Activated T-helper 2 cell treated with anti-CD3 and anti-CD28 coated beads, Interferon-gamma antibody, Interleukin-2, Interleukin-4, amounts not matched to agents 10 μg/mL and 5 μg/mL and 100 μg/mL, durations not matched to agents 14 hours and 24 hours and 36 hours (primary cell): ENCODE measurements at regions not wholly inside any gene's neighbourhood (a gene's known extent, or its start where the extent isn't known, plus 50 kb on each side); places are given as distances from the start of the nearest gene placed in this dataset.

Experiments
- DNase-seq: peaks from one replicate; pipeline ENCODE4 v3.0.0; 2021; ENCODE audit warnings: low spot score
- H3K27ac Mint-ChIP-seq: one replicate; pipeline ENCODE4 v1.8.0; 2021; ENCODE audit warnings: mixed read lengths
- H3K27me3 Mint-ChIP-seq: one replicate; pipeline ENCODE4 v1.8.0; 2021; ENCODE audit warnings: low read depth, mixed read lengths
- H3K36me3 Mint-ChIP-seq: one replicate; pipeline ENCODE4 v1.8.0; 2021; ENCODE audit warnings: low read depth, mixed read lengths
- H3K4me1 Mint-ChIP-seq: one replicate; pipeline ENCODE4 v1.8.0; 2021; ENCODE audit warnings: low read depth, mixed read lengths
- H3K4me3 Mint-ChIP-seq: one replicate; pipeline ENCODE4 v1.8.0; 2021; ENCODE audit warnings: low read depth, mild to moderate bottlenecking, moderate library complexity, mixed read lengths
- H3K9me3 Mint-ChIP-seq: one replicate; pipeline ENCODE4 v1.8.0; 2021; ENCODE audit warnings: mixed read lengths
- intact Hi-C: fragments of 100-400 bp; cut with micrococcal nuclease; formaldehyde crosslinking; loops from one replicate; pipeline ENCODE4 v1.15.1; 2023

DNA sequence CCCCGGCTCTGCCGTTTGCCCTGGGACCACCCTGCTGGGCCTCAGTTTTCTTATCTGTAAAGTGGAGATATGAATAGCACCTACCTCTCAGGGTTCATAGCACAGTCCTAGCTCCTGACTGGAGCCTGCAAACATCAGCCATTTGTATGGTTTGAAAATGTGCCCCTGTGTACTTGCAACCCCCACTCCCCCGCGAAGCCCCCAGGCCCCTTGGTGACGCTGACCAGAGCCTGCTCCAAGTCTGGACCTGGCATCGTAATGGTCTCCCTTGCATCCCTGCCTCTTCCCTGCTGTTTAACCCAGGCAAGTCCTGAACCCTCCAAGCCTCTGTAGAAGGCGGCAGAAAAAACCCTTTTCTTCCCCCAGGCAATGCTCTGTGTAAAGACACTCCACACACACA, 128.0 kb downstream of the IRF8 start:
- Mint-ChIP-seq H3K27ac (no peak overlapping the region), H3K4me1 (no peaks in the 10 kb centered on the region), H3K9me3 (peaks cover 16% of the 10 kb centered on the region), H3K4me3 (no peak overlapping the region), H3K36me3 (no peaks in the 10 kb centered on the region), H3K27me3 (peaks cover 2% of the 10 kb centered on the region)
- DNase-seq, result no peak
- intact Hi-C loops, result no loop called here

DNA sequence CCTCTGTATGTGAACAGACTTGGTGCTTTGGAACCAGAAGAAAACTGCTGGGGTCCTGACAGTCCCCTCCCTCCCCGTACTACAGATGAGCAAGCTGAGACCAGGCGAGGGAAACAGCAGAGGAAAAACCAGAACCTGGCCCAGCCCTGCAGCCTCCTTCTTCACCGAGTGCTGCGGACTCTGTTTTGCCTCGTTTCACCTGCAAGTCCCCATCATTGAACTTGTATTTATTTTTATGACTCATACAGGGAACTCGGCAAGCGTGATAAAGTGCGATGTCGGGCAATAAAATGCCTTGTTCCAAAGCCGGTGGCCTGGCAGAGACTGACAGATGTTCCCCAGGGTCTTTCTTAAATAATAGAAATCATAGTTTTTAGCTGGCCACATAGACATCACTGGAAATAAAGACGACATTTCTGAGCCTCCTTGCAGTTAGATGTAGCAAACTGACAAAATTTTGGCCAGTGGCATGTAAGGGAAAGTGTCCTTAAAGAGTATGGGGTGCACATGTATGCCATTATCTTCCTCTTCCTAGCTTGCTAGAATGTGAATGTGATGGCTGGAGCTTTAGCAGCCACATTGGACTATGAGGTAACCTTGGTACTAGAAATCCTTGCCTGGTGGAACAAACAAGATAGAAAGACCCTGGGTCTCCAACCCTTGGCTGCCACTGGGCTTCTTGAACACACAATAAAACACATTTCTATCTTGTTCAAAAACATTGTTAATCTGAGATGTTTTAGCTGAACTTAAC, 128.6 kb downstream of the IRF8 start:
- H3K27ac Mint-ChIP-seq, result no peak overlapping the region
- peaks cover 16% of the 10 kb centered on the region for H3K9me3 Mint-ChIP-seq
- no peak overlapping the region for H3K4me3 Mint-ChIP-seq
- no peaks in the 10 kb centered on the region for H3K36me3 Mint-ChIP-seq
- H3K27me3 Mint-ChIP-seq, result peaks cover 2% of the 10 kb centered on the region
- H3K4me1 Mint-ChIP-seq, result no peaks in the 10 kb centered on the region
- intact Hi-C loops, result no loop called here
- DNase-seq, result no peak

DNA sequence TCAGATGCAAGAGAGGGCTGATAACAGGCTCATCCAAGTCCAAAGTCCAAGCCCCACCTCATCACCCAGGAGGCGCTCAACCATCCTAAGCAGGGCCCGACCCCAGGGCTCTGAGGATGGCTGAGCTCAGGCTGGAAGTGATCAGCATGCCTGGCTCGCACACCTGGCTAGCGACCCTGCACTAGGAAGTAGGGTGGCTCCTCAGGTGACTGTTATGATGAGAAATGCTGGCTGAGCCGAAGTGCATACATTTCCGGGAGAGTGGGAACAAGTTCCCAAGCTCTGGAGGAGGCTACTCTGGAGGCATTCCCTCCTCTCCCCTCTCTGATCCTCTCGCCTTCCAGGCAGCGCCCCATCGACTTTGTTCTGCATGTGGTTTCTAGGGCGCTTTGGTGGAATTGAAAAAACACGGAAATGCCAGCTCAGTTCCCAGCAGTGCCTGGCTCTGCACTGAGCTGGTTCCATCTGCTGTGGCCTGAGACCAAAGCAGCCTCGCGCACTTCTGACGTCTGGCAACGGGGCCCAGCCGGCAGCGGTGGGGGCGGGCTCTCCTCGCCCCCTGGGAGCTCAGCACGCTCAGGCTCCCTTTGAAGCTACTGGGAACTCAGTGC, 130.3 kb downstream of the IRF8 start:
- H3K27me3 Mint-ChIP-seq, result peaks cover 4% of the 10 kb centered on the region
- H3K27ac Mint-ChIP-seq, result no peak overlapping the region
- H3K36me3 Mint-ChIP-seq, result no peaks in the 10 kb centered on the region
- H3K9me3 Mint-ChIP-seq, result peaks cover 10% of the 10 kb centered on the region
- no peaks in the 10 kb centered on the region for H3K4me1 Mint-ChIP-seq
- DNase-seq, result no peak
- intact Hi-C loops, result no loop called here
- no peak overlapping the region for H3K4me3 Mint-ChIP-seq

DNA sequence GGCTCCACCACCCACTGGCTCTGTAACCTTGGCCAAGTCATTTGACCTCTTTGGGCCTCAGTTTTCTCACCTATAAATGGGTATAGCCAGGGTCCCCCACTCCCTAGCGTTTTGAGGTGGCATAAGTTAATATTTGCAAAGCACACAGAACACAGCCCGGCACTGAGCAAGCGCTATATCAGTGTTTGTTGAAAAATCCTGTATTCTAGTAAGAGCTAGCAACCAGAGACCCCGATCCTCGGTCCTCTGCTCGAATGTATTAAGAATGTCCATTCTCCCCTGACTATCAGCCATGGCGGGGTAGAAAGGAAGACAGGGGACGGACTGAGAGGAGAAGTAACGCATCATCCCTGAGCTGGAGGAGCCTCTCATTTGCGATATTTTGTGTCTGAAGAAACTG, 131.2 kb downstream of the IRF8 start:
- H3K27ac Mint-ChIP-seq, result no peak overlapping the region
- no peak overlapping the region for H3K4me3 Mint-ChIP-seq

DNA sequence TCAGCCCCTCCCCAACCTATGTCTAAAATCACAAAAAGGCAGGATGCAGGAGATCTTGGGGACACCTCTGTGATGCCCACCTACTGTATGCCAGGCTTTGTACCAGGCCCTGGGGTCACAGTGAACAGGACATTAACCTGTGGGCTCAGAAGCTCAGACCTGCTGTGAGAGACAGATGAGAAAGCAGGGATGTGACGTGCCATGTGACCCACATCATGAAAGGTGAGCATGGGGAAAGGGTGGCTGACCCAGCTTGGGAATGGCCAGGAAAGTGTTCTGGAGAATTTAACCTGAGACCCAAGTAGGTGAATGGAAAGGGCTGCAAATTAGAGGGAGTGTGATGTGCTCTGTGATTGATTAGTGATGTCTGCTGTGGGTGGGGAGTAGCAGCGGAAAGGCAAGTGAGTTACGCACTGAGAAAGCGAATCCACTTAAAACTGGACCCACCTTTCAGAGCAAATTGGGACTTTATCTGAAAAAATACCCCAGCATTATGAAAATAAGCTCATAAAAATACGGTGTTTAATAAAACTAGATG, 132.2 kb downstream of the IRF8 start:
- Mint-ChIP-seq H3K36me3 (no peaks in the 10 kb centered on the region), H3K4me1 (no peaks in the 10 kb centered on the region), H3K27ac (no peak overlapping the region), H3K27me3 (peaks cover 4% of the 10 kb centered on the region), H3K9me3 (no peaks in the 10 kb centered on the region), H3K4me3 (no peak overlapping the region)
- no peak for DNase-seq
- intact Hi-C loops, result no loop called here

More for the DNA sequence above, 131.2 kb downstream of the IRF8 start:
- Mint-ChIP-seq H3K9me3 (peaks cover 2% of the 10 kb centered on the region), H3K27me3 (peaks cover 4% of the 10 kb centered on the region), H3K4me1 (no peaks in the 10 kb centered on the region), H3K36me3 (no peaks in the 10 kb centered on the region)
- intact Hi-C loops, result no loop called here
- DNase-seq, result no peak

DNA sequence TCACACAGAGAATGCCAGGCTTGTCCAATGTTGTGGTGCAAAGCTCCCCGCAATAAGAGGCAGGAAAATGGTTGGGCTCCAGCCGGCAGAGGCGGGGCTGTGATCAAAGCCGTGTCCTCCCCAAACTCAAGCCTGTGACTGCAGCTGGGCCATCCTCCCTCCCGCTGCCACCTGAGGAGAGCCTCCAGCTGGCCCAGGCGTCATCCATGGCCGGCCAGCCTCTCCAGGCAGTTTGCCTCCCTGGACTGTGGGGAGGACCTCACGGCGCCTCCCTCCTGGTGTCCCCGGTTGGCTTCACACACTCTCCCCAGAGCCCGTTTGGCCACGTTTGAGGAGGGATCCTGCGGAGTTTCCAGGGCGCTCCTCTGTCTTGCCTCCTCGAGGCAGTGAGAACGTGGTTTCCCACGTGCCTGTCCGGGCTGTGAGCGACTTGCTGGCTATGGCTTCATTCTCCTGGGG, 134.1 kb downstream of the IRF8 start:
- H3K27ac Mint-ChIP-seq, result no peak overlapping the region
- intact Hi-C loops, result no loop called here
- H3K27me3 Mint-ChIP-seq, result peaks cover 4% of the 10 kb centered on the region
- H3K36me3 Mint-ChIP-seq, result no peaks in the 10 kb centered on the region
- no peak for DNase-seq
- H3K4me3 Mint-ChIP-seq, result no peak overlapping the region
- no peaks in the 10 kb centered on the region for H3K4me1 Mint-ChIP-seq
- H3K9me3 Mint-ChIP-seq, result no peaks in the 10 kb centered on the region

DNA sequence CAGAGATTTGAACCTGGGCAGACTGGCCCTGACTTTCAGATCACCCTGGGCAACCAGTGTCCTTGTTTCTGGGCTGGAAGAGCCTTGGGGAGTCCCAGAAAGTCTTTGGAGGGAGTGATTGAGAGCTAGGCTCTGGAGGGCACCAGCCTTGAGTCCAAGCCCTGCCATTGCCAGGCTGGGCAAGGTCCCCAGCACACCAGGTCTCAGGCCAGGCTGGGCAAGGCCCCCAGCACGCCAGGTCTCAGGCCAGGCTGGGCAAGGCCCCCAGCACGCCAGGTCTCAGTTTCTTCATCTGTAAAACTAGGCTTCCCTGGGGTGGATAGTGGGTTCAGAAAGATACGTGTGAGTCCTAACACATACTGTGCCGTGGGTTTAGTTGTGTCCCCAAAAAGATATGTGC, 135.0 kb downstream of the IRF8 start:
- H3K4me1 Mint-ChIP-seq, result peaks cover under 1% of the 10 kb centered on the region
- no peaks in the 10 kb centered on the region for H3K9me3 Mint-ChIP-seq
- DNase-seq, result no peak
- H3K27ac Mint-ChIP-seq, result no peak overlapping the region
- peaks cover 4% of the 10 kb centered on the region for H3K27me3 Mint-ChIP-seq
- no peaks in the 10 kb centered on the region for H3K36me3 Mint-ChIP-seq
- no peak overlapping the region for H3K4me3 Mint-ChIP-seq
- intact Hi-C loops, result no loop called here

DNA sequence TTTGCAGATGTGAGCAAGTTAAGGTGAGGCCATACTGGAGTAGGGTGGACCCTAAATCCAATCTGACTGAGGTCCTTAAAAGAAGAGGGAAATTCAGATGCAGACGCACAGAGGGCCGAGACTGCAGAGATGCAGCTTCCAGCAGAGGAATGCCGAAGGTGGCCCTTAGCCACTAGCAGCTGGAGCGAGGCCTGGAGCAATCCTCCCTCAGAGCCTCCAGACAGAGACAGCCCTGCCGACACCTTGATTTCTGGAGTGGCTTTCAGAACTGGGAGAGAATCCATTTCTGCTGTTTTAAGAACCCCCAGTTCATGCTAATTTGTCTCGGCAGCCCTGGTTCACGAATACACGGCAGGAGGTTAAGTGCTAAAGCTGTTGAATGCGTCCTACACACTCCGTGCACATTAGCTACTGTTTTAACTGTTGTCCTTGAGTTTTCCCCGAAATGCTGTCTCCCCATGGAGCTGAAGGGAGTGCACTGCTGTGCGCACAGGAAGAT, 135.5 kb downstream of the IRF8 start:
- DNase-seq, result no peak
- Mint-ChIP-seq H3K4me1 (peaks cover 6% of the 10 kb centered on the region), H3K4me3 (no peak overlapping the region), H3K36me3 (no peaks in the 10 kb centered on the region), H3K9me3 (no peaks in the 10 kb centered on the region), H3K27me3 (peaks cover 4% of the 10 kb centered on the region), H3K27ac (no peak overlapping the region)
- intact Hi-C loops, result no loop called here

DNA sequence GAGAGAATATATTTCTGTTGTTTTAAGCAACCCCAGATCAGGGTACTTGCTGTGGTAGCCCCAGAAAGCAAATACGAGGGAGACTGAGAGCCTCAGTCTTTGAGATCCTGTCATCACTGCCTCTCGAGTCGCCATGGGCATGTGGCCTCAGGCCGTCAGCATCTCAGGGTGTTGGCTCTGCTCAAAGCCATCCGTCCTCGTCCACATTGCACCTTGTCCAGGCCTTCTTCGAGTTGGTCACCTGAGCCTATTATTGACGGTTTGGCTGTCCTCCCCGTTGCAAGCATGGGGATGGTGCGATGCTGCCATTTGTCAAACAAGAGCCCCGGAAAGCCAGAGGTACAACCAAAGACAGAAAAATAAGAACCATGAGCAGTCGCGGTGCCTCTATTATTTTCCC, 136.9 kb downstream of the IRF8 start:
- intact Hi-C loops, result no loop called here
- H3K4me3 Mint-ChIP-seq, result no peak overlapping the region
- peaks cover 9% of the 10 kb centered on the region for H3K4me1 Mint-ChIP-seq
- DNase-seq, result no peak
- H3K27me3 Mint-ChIP-seq, result peaks cover 11% of the 10 kb centered on the region
- no peak overlapping the region for H3K27ac Mint-ChIP-seq
- no peaks in the 10 kb centered on the region for H3K9me3 Mint-ChIP-seq
- no peaks in the 10 kb centered on the region for H3K36me3 Mint-ChIP-seq

DNA sequence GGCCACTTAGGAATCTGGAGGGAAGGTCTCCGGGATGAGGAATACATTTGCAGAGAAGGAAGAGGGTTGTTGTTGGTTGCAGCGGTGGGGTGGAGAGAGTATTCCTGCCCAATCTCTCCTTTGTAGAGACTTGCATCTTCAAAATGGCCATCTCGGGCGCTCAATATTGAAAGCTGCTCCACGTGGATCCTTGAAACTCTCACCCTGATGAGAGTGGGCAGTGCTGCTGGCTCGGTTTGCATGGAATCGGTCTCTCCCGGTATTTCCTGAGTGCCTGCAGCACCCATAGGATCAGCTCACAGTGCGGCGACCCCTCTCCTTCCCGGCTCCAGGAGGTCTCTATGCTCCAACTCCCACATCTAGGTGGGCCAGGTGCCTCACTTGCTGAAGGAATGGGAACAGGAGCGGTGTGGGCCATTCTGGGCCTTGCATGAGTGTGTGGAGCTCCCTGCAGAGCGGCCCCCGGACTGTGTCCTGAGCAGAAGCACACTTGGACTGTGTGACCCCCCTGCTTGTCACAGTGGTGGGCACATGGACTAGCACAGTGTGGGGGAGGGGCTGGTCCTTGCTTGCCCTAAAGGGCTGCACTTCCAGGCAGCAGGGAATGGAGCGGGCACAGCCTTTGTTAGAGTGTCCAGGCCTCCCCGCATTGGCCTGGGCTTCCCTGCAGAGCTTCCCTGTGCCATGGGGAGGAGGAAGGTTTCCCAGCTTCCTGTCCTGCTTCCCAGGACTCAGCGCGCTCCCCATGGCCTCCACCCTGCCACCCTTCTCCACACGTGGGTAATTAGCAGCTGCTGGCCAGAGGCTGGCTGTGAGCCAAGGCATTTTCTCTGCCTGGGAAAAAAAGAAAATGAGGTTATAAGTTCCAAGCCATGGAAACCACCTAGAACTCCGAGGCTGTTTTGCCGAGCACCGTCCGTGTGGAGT, 139.3 kb downstream of the IRF8 start:
- intact Hi-C loops, result no loop called here
- Mint-ChIP-seq H3K36me3 (no peaks in the 10 kb centered on the region), H3K4me3 (no peak overlapping the region), H3K27ac (no peak overlapping the region), H3K27me3 (peaks cover 18% of the 10 kb centered on the region), H3K4me1 (peaks cover 10% of the 10 kb centered on the region), H3K9me3 (no peaks in the 10 kb centered on the region)
- DNase-seq, result no peak

DNA sequence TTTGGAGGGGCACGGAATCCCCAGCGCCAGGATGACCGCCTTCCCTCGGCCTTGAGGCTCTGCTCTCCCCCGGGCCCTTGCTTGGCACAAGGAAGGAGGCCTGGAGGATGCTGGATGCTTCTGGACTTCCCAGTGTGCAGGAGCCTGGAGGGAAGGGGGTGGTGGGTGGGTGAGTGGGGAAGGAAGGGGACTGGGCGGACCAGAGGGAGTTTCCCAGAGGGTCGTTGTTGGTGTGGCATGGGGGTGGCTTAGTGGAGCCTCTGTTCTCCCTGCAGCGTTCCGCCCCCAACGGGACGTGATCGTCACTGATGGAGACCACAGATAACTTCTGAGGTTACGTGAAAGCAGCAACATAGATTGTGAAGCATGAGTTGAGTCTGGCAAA, 140.0 kb downstream of the IRF8 start:
- no peak overlapping the region for H3K27ac Mint-ChIP-seq
- no peaks in the 10 kb centered on the region for H3K9me3 Mint-ChIP-seq
- peaks cover 18% of the 10 kb centered on the region for H3K27me3 Mint-ChIP-seq
- intact Hi-C loops, result no loop called here
- H3K36me3 Mint-ChIP-seq, result no peaks in the 10 kb centered on the region
- peak; percentile 14 for DNase-seq
- H3K4me1 Mint-ChIP-seq, result peaks cover 10% of the 10 kb centered on the region
- no peak overlapping the region for H3K4me3 Mint-ChIP-seq

DNA sequence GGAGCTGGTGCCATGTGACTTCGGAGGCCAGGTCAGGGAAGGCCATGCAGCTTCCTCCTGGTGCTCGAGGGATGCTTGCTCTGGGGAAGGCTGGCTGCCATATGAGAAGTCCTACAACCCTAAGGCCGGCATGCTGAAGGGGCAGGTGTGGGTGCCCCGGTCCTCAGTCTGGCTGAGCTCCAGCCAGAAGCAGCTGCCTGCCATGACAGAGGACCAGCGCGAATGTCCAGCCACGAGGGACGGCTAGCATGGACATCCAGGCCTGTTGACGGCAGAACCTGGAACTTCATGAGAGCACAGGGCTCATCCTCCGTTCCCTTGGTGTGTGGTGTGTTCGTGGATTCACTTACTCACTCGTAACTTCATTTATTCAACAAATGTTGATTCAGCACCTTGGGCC, 140.6 kb downstream of the IRF8 start:
- DNase-seq, result no peak
- Mint-ChIP-seq H3K4me3 (no peak overlapping the region), H3K36me3 (no peaks in the 10 kb centered on the region), H3K9me3 (no peaks in the 10 kb centered on the region), H3K27ac (no peak overlapping the region), H3K4me1 (peaks cover 13% of the 10 kb centered on the region), H3K27me3 (peaks cover 20% of the 10 kb centered on the region)
- intact Hi-C loops, result no loop called here
